ENCODE measurements at regions not wholly inside any gene's neighbourhood (a gene's known extent, or its start where the extent isn't known, plus 50 kb on each side); places are given as distances from the start of the nearest gene placed in this dataset.
"Not testable (repeated sequence)": the region's sequence is repeated elsewhere in the genome, so short reads cannot be mapped to it uniquely, and the experiment has no call there.

DNA sequence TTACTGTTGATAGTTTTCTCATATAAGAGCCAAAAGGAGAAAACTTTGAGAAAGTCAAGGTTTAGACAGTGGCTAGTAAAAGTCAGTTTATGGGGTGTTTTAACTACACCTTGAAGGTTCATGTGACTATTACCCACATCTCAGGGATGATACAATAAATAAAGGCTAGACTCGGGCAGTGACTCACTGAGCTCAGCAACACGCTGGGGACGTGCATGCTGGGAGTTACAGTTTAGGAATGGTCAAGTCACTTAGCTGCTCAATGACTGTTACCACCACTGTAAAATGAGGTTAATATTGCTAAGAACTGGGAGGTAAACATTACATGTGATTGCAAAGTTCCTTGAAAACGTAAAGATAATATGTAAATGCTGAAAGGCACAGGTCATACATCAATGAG is 1254.4 kb upstream of the PHF14 start:
- H3K27ac ChIP-seq, result no peak overlapping the region
- TF ChIP-seq, protein P1, sequence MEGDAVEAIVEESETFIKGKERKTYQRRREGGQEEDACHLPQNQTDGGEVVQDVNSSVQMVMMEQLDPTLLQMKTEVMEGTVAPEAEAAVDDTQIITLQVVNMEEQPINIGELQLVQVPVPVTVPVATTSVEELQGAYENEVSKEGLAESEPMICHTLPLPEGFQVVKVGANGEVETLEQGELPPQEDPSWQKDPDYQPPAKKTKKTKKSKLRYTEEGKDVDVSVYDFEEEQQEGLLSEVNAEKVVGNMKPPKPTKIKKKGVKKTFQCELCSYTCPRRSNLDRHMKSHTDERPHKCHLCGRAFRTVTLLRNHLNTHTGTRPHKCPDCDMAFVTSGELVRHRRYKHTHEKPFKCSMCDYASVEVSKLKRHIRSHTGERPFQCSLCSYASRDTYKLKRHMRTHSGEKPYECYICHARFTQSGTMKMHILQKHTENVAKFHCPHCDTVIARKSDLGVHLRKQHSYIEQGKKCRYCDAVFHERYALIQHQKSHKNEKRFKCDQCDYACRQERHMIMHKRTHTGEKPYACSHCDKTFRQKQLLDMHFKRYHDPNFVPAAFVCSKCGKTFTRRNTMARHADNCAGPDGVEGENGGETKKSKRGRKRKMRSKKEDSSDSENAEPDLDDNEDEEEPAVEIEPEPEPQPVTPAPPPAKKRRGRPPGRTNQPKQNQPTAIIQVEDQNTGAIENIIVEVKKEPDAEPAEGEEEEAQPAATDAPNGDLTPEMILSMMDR (conservative IDR thresholded peaks at IDR 0.05), result no peak

DNA sequence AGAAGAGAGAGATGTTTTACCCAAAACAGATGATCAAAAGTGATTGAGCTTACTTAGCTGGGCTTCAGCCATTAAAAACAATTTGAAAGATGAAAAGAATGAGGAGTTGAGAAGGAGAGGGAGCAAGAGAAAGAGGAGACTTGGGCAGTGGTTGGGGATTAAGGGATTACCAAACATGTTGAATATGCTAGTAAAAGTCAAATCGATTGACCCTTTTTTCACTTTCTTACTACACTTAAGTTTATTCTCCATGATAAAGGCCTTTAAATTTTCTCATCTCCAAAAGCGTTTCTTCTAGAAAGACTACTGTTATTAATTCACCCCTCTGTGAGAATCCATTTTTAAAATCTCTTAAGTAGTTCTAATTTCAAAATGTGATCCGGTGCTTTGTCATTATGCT is 1254.0 kb upstream of the PHF14 start:
- no peak overlapping the region for H3K27ac ChIP-seq
- TF ChIP-seq, protein P1 (conservative IDR thresholded peaks at IDR 0.05), result no peak

DNA sequence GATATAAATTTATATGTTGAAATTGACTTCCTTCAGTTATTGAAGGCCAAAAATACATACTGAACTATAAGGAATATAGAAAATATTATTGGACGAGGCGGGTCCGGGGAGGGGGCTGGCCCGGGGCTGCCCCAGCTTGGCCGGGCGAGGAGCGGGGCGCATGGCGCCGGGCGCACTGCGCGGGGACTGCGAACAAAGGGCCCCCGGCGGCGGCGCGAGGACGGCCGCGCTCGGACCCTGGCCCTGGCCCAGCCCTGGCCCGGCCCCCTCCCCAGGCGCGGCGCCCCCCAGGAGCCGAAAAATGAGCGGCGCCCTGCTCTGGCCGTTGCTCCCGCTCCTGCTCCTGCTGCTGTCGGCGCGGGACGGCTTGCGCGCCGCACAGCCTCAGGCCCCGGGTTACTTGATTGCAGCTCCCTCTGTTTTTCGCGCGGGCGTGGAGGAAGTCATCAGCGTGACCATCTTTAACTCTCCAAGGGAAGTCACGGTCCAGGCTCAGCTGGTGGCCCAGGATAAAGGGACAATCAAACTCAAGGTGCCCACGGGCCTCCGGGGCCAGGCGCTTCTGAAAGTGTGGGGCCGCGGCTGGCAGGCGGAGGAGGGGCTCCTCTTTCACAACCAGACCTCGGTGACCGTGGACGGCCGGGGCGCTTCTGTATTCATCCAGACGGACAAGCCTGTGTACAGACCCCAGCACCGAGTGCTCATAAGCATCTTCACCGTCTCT is 1247.6 kb upstream of the PHF14 start:
- H3K27ac ChIP-seq, result not testable (repeated sequence)

DNA sequence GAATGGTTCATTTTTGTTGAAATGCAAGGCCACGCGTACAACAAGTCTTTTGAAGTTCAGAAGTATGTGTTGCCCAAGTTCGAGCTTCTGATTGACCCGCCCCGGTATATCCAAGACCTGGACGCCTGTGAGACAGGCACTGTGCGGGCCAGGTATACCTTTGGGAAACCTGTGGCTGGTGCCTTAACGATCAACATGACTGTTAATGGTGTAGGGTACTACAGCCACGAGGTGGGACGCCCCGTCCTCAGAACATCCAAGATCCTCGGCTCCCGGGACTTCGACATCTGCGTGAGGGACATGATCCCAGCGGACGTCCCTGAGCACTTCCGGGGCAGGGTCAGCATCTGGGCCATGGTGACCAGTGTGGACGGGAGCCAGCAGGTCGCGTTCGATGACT is 1246.9 kb upstream of the PHF14 start:
- H3K27ac ChIP-seq, result not testable (repeated sequence)

DNA sequence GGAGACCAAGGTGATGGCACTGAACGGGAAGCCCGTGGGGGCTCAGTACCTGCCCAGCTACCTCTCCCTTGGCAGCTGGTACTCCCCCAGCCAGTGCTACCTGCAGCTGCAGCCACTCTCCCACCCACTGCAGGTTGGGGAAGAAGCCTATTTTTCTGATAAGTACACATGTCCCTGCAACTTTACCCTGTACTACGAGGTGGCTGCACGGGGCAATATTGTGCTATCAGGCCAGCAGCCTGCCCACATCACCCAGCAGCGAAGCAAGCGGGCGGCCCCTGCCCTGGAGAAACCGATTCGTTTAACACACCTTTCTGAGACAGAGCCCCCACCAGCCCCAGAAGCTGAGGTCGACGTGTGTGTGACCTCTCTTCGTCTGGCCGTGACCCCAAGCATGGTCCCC is 1246.2 kb upstream of the PHF14 start:
- H3K27ac ChIP-seq, result not testable (repeated sequence)

DNA sequence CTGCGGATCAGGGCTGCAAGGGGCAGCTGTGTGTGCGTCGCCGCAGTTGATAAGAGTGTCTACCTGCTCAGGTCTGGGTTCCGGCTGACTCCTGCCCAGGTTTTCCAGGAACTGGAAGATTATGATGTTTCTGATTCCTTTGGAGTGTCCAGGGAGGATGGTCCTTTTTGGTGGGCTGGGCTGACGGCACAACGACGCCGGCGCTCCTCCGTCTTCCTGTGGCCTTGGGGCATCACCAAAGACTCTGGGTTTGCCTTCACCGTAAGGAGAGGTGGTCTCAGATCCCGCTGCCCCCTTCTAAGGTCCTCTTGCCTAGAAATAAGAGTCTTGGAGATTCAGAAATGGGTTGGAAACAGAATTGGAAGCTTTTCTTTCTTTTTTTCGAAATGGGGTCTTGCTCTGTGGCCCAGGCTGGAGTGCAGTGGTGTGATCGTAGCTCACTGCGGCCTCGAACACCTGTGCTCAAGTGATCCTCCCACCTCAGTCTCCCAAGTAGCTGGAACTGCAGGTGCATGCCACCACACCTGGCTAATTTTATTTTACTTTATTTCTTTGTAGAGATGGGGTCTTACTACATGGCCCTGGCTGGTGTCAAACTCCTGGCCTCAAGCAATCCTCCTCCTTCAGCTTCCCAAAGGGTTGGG is 1245.5 kb upstream of the PHF14 start:
- not testable (repeated sequence) for H3K27ac ChIP-seq

DNA sequence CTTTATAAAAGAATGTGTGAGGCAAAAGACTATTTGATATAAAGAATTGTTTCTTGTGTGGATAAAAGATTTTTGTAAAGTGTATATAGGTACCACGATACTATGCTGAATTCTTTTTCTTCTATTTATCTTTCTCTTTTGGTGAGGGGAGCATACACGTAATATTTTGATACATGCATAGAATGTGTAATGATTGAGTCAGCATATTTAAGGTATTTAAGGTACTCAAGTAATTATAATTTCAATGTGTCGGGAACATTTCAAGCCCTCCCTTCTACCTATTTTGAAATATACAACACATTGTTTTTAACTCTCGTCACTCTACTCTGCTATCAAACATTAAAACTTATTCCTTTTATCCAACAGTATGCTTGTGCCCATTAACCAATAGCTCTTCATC is 1221.6 kb upstream of the PHF14 start:
- TF ChIP-seq, protein P1 (conservative IDR thresholded peaks at IDR 0.05), result no peak
- H3K27ac ChIP-seq, result no peak overlapping the region

DNA sequence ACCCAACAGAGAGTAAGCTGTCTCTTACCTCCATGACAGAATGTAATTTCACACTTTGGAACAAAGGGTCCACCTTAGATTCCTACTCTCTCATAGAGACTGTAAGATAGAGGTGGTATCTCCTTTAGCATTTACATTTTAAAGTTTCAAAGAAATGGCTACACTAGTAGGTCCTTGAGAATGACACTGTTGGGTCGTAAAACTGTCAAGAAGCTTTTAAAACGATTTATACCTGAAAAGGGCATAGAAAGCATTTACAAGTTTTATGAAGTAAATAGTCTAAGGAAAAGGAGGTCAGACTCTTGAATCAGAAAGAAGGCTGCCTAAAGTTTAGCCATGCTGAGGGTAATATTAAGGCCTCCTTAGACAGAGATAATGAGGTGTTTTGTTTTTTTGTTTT is 1212.4 kb upstream of the PHF14 start:
- TF ChIP-seq, protein P1 (conservative IDR thresholded peaks at IDR 0.05), result no peak
- H3K27ac ChIP-seq, result no peak overlapping the region

DNA sequence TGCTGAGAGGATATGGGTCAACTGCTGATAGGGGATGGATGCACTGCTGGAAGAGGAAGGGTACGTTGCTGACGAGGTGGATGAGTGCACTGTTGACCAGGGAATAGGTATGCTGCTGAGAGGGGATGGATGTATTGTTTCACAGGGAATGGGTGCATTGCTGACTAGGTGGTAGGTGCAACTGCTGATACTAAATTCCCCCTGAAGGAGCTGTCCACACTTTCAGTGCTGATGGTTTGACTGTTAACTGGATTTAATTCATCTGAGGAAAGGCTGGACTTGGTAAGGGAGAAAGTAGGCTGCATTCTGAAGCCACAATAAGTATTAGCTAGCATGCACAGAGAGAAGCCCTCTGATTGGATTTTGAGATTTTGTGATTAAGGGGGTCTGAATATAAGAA is 1196.8 kb upstream of the PHF14 start:
- TF ChIP-seq, protein P1 (conservative IDR thresholded peaks at IDR 0.05), result no peak
- H3K27ac ChIP-seq, result no peak overlapping the region

DNA sequence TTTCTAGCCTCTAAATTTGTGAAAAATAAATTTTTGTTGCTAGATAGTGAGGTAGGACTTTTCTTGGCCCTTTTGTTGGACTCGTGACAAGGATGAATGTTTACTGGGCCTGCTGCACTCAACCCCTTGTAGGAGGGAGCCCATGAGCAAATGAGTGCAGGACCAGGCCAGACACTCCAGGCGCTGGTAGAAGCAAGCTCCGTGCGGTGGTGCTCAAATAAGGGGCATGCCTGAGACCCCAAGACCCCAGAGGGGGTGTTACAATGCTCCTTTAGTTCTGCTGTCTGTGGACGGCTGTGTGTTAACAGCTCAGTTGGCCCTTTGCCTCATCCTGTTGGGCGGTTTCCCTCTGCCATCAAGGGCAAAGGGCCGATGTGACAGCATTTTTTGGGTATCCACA is 1195.3 kb upstream of the PHF14 start:
- TF ChIP-seq, protein P1 (conservative IDR thresholded peaks at IDR 0.05), result no peak
- no peak overlapping the region for H3K27ac ChIP-seq
